ENCODE measurements at regions not wholly inside any gene's neighbourhood (a gene's known extent, or its start where the extent isn't known, plus 50 kb on each side); places are given as distances from the start of the nearest gene placed in this dataset.

- no peak for DNase-seq
These were observed 383.9 kb downstream of the TLR4 start for GRCh38 chr9:118088090-118088489.

GRCh38 chr9:118091226-118091625 lies 387.0 kb downstream of the TLR4 start:
- DNase-seq: no peak

- DNase-seq: no peak
These were observed 387.7 kb downstream of the TLR4 start for GRCh38 chr9:118091711-118092500.

- no peak for DNase-seq
These were observed 390.2 kb downstream of the TLR4 start for GRCh38 chr9:118094387-118094786.

- no peak for DNase-seq
These were observed 396.6 kb downstream of the TLR4 start for GRCh38 chr9:118100529-118101419.

- DNase-seq: no peak
These were observed 400.2 kb downstream of the TLR4 start for GRCh38 chr9:118104363-118104762.

GRCh38 chr9:118108971-118109370 lies 404.8 kb downstream of the TLR4 start:
- DNase-seq: no peak

- DNase-seq: no peak
These were observed 405.3 kb downstream of the TLR4 start for GRCh38 chr9:118109542-118109941.

- DNase-seq: no peak
These were observed 417.2 kb downstream of the TLR4 start for GRCh38 chr9:118121361-118121760.

GRCh38 chr9:118128313-118128712 lies 424.1 kb downstream of the TLR4 start:
- DNase-seq: no peak

- DNase-seq: no peak
These were observed 425.3 kb downstream of the TLR4 start for GRCh38 chr9:118129541-118129940.

- DNase-seq: no peak
These were observed 444.8 kb downstream of the TLR4 start for GRCh38 chr9:118148990-118149389.

- no peak for DNase-seq
These were observed 452.6 kb downstream of the TLR4 start for GRCh38 chr9:118156846-118157245.

- DNase-seq: no peak
These were observed 458.5 kb downstream of the TLR4 start for GRCh38 chr9:118162716-118163115.

- DNase-seq: no peak
These were observed 459.5 kb downstream of the TLR4 start for GRCh38 chr9:118163751-118164150.

GRCh38 chr9:118165451-118165850 lies 461.2 kb downstream of the TLR4 start:
- DNase-seq: no peak

- DNase-seq: no peak
These were observed 466.1 kb downstream of the TLR4 start for GRCh38 chr9:118170032-118170955.

GRCh38 chr9:118177241-118177640 lies 473.0 kb downstream of the TLR4 start:
- no peak for DNase-seq

GRCh38 chr9:118183576-118183975 lies 479.4 kb downstream of the TLR4 start:
- no peak for DNase-seq

GRCh38 chr9:118187408-118187807 lies 483.2 kb downstream of the TLR4 start:
- no peak for DNase-seq

GRCh38 chr9:118189615-118190014 lies 485.4 kb downstream of the TLR4 start:
- DNase-seq: no peak

GRCh38 chr9:118192807-118193206 lies 488.6 kb downstream of the TLR4 start:
- no peak for DNase-seq

GRCh38 chr9:118209343-118209742 lies 505.1 kb downstream of the TLR4 start:
- DNase-seq: no peak
